Inflammatory macrophage treated with lipopolysaccharide for 4 hours (primary cell): ENCODE measurements at regions not wholly inside any gene's neighbourhood (a gene's known extent, or its start where the extent isn't known, plus 50 kb on each side); places are given as distances from the start of the nearest gene placed in this dataset.

Source experiments
- DNase-seq: peaks from one replicate; pipeline ENCODE4 v3.0.0-alpha.2; 2020

- DNase-seq: peak; percentile 75
Measured at GRCh38 chr15:94177112-94177511, 54.2 kb upstream of the MCTP2 start.

GRCh38 chr15:94175420-94175819 lies 55.9 kb upstream of the MCTP2 start:
- DNase-seq: no peak

- peak; percentile 98 for DNase-seq
Measured at GRCh38 chr15:94174399-94174802, 57.0 kb upstream of the MCTP2 start.

- DNase-seq: no peak
Measured at GRCh38 chr15:94168250-94168649, 63.1 kb upstream of the MCTP2 start.

- DNase-seq: peak; percentile 67
Measured at GRCh38 chr15:94164971-94165370, 66.4 kb upstream of the MCTP2 start.

- DNase-seq: peak; percentile 70
Measured at GRCh38 chr15:94164202-94164807, 67.1 kb upstream of the MCTP2 start.

- no peak for DNase-seq
Measured at GRCh38 chr15:94162939-94163338, 68.4 kb upstream of the MCTP2 start.

GRCh38 chr15:94154255-94154654 lies 77.1 kb upstream of the MCTP2 start:
- no peak for DNase-seq

- DNase-seq: no peak
Measured at GRCh38 chr15:94145046-94145445, 86.3 kb upstream of the MCTP2 start.

- no peak for DNase-seq
Measured at GRCh38 chr15:94141802-94142201, 89.6 kb upstream of the MCTP2 start.

- no peak for DNase-seq
Measured at GRCh38 chr15:94135486-94136147, 95.7 kb upstream of the MCTP2 start.

GRCh38 chr15:94131875-94132274 lies 99.5 kb upstream of the MCTP2 start:
- no peak for DNase-seq

- DNase-seq: no peak
Measured at GRCh38 chr15:94130504-94130903, 100.9 kb upstream of the MCTP2 start.

- no peak for DNase-seq
Measured at GRCh38 chr15:94127006-94127405, 104.4 kb upstream of the MCTP2 start.

- DNase-seq: no peak
Measured at GRCh38 chr15:94125698-94126097, 105.7 kb upstream of the MCTP2 start.

- no peak for DNase-seq
Measured at GRCh38 chr15:94125156-94125555, 106.2 kb upstream of the MCTP2 start.

- peak; percentile 9 for DNase-seq
Measured at GRCh38 chr15:94122516-94122915, 108.8 kb upstream of the MCTP2 start.

GRCh38 chr15:94119923-94120775 lies 111.2 kb upstream of the MCTP2 start:
- peak; percentile 81 for DNase-seq

GRCh38 chr15:94119298-94119811 lies 112.0 kb upstream of the MCTP2 start:
- no peak for DNase-seq

- DNase-seq: no peak
Measured at GRCh38 chr15:94110476-94111130, 120.8 kb upstream of the MCTP2 start.

GRCh38 chr15:94107652-94108051 lies 123.7 kb upstream of the MCTP2 start:
- no peak for DNase-seq

- no peak for DNase-seq
Measured at GRCh38 chr15:94105760-94106159, 125.6 kb upstream of the MCTP2 start.

GRCh38 chr15:94100863-94101262 lies 130.5 kb upstream of the MCTP2 start:
- no peak for DNase-seq
